ENCODE measurements at regions not wholly inside any gene's neighbourhood (a gene's known extent, or its start where the extent isn't known, plus 50 kb on each side); places are given as distances from the start of the nearest gene placed in this dataset.

GRCh38 chr18:22836932-22837331, 96.2 kb upstream of the RBBP8 start:
- no peak for DNase-seq

GRCh38 chr18:22838221-22838620, 94.9 kb upstream of the RBBP8 start:
- no peak for DNase-seq
- no peak for TF ChIP-seq POLR2A (IDR thresholded peaks at IDR 0.05; ENCODE audit: low read length)

More at GRCh38 chr18:22836932-22837331, 96.2 kb upstream of the RBBP8 start:
- TF ChIP-seq POLR2A (IDR thresholded peaks at IDR 0.05; ENCODE audit: low read length) (no peak), GATA1 (IDR thresholded peaks at IDR 0.05; ENCODE audit: low read depth, low read length) (no peak)

GRCh38 chr18:22838639-22839277, 94.4 kb upstream of the RBBP8 start:
- DNase-seq = no peak
- TF ChIP-seq GATA1 (IDR thresholded peaks at IDR 0.05; ENCODE audit: low read depth, low read length) (no peak), POLR2A (IDR thresholded peaks at IDR 0.05; ENCODE audit: low read length) (no peak)

- TF ChIP-seq POLR2A (IDR thresholded peaks at IDR 0.05; ENCODE audit: low read length) (no peak), GATA1 (IDR thresholded peaks at IDR 0.05; ENCODE audit: low read depth, low read length) (no peak)
- no peak for DNase-seq
Observed at GRCh38 chr18:22839340-22839821, 93.7 kb upstream of the RBBP8 start.

GRCh38 chr18:22840606-22841144, 92.5 kb upstream of the RBBP8 start:
- DNase-seq = no peak
- TF ChIP-seq POLR2A (IDR thresholded peaks at IDR 0.05; ENCODE audit: low read length) = no peak
- no peak for TF ChIP-seq GATA1 (IDR thresholded peaks at IDR 0.05; ENCODE audit: low read depth, low read length)

- no peak for DNase-seq
- no peak for TF ChIP-seq GATA1 (IDR thresholded peaks at IDR 0.05; ENCODE audit: low read depth, low read length)
Observed at GRCh38 chr18:22841840-22842239, 91.3 kb upstream of the RBBP8 start.

GRCh38 chr18:22844190-22844589, 88.9 kb upstream of the RBBP8 start:
- DNase-seq = no peak
- TF ChIP-seq GATA1 (IDR thresholded peaks at IDR 0.05; ENCODE audit: low read depth, low read length) (no peak), POLR2A (IDR thresholded peaks at IDR 0.05; ENCODE audit: low read length) (no peak)

GRCh38 chr18:22844628-22845027, 88.5 kb upstream of the RBBP8 start:
- no peak for DNase-seq
- TF ChIP-seq GATA1 (IDR thresholded peaks at IDR 0.05; ENCODE audit: low read depth, low read length) = no peak
- TF ChIP-seq POLR2A (IDR thresholded peaks at IDR 0.05; ENCODE audit: low read length) = no peak

GRCh38 chr18:22846088-22846683, 86.9 kb upstream of the RBBP8 start:
- DNase-seq = peak; percentile 8 to 32
- TF ChIP-seq GATA1 (IDR thresholded peaks at IDR 0.05; ENCODE audit: low read depth, low read length) (no peak), POLR2A (IDR thresholded peaks at IDR 0.05; ENCODE audit: low read length) (no peak)

- no peak for DNase-seq
- TF ChIP-seq POLR2A (IDR thresholded peaks at IDR 0.05; ENCODE audit: low read length) = no peak
- TF ChIP-seq GATA1 (IDR thresholded peaks at IDR 0.05; ENCODE audit: low read depth, low read length) = no peak
Observed at GRCh38 chr18:22846697-22847096, 86.4 kb upstream of the RBBP8 start.

GRCh38 chr18:22847392-22847791, 85.7 kb upstream of the RBBP8 start:
- DNase-seq = no peak
- no peak for TF ChIP-seq POLR2A (IDR thresholded peaks at IDR 0.05; ENCODE audit: low read length)
- no peak for TF ChIP-seq GATA1 (IDR thresholded peaks at IDR 0.05; ENCODE audit: low read depth, low read length)

GRCh38 chr18:22847867-22848451, 85.2 kb upstream of the RBBP8 start:
- no peak for DNase-seq
- TF ChIP-seq POLR2A (IDR thresholded peaks at IDR 0.05; ENCODE audit: low read length) (no peak), GATA1 (IDR thresholded peaks at IDR 0.05; ENCODE audit: low read depth, low read length) (no peak)

GRCh38 chr18:22848615-22849014, 84.5 kb upstream of the RBBP8 start:
- DNase-seq = no peak
- no peak for TF ChIP-seq POLR2A (IDR thresholded peaks at IDR 0.05; ENCODE audit: low read length)
- TF ChIP-seq GATA1 (IDR thresholded peaks at IDR 0.05; ENCODE audit: low read depth, low read length) = no peak

GRCh38 chr18:22856870-22857269, 76.3 kb upstream of the RBBP8 start:
- TF ChIP-seq POLR2A (IDR thresholded peaks at IDR 0.05; ENCODE audit: low read length) (no peak), GATA1 (IDR thresholded peaks at IDR 0.05; ENCODE audit: low read depth, low read length) (no peak)
- no peak for DNase-seq

GRCh38 chr18:22858121-22858520, 75.0 kb upstream of the RBBP8 start:
- TF ChIP-seq POLR2A (IDR thresholded peaks at IDR 0.05; ENCODE audit: low read length) (no peak), GATA1 (IDR thresholded peaks at IDR 0.05; ENCODE audit: low read depth, low read length) (no peak)

More at GRCh38 chr18:22858121-22858520, 75.0 kb upstream of the RBBP8 start:
- DNase-seq = no peak

Data from erythroblast (primary cell).